ENCODE measurements at regions not wholly inside any gene's neighbourhood (a gene's known extent, or its start where the extent isn't known, plus 50 kb on each side); places are given as distances from the start of the nearest gene placed in this dataset.

DNA sequence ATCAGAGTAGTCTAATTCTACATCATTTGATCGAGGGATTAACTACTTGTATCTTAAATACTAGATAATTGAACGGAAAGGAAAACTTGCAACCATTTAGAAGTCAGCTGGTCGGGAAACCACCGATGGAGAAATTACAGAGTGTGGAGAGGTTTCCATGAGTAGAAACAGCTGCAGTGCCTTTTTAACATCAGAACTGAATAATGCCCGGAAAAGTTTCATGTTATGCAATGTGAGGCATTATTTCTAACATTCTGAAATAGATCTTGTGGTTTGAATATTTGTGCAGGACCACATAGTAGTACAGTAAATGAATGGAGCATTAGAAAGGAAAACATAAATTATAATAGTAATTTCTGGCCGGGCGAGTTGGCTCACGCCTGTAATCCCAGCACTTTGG, 88.1 kb upstream of the RNF180 start:
- TF ChIP-seq, protein P1, sequence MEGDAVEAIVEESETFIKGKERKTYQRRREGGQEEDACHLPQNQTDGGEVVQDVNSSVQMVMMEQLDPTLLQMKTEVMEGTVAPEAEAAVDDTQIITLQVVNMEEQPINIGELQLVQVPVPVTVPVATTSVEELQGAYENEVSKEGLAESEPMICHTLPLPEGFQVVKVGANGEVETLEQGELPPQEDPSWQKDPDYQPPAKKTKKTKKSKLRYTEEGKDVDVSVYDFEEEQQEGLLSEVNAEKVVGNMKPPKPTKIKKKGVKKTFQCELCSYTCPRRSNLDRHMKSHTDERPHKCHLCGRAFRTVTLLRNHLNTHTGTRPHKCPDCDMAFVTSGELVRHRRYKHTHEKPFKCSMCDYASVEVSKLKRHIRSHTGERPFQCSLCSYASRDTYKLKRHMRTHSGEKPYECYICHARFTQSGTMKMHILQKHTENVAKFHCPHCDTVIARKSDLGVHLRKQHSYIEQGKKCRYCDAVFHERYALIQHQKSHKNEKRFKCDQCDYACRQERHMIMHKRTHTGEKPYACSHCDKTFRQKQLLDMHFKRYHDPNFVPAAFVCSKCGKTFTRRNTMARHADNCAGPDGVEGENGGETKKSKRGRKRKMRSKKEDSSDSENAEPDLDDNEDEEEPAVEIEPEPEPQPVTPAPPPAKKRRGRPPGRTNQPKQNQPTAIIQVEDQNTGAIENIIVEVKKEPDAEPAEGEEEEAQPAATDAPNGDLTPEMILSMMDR (IDR thresholded peaks at IDR 0.05; ENCODE audit: low read depth, low read length) = no peak
- no peak for TF ChIP-seq POLR2A (IDR thresholded peaks at IDR 0.05; ENCODE audit: extremely low read depth, insufficient read length)
- TF ChIP-seq, protein P2, sequence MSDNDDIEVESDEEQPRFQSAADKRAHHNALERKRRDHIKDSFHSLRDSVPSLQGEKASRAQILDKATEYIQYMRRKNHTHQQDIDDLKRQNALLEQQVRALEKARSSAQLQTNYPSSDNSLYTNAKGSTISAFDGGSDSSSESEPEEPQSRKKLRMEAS (IDR thresholded peaks at IDR 0.05; ENCODE audit: low read depth, low read length) = no peak
